22Rv1 (cell line): ENCODE measurements at regions not wholly inside any gene's neighbourhood (a gene's known extent, or its start where the extent isn't known, plus 50 kb on each side); places are given as distances from the start of the nearest gene placed in this dataset.

ENCODE experiments used
- ZFX ChIP-seq: fragments of 450-650 bp; IDR thresholded peaks from 2 replicates; pipeline ENCODE4 v1.6.1; 2017; ENCODE audit warnings: antibody characterized with exemption, borderline replicate concordance
- TF ChIP-seq, protein P1 (sequence below): fragments of 450-650 bp; IDR thresholded peaks from 2 replicates; pipeline ENCODE4 v1.5.1; 2017; ENCODE audit warnings: mild to moderate bottlenecking

DNA sequence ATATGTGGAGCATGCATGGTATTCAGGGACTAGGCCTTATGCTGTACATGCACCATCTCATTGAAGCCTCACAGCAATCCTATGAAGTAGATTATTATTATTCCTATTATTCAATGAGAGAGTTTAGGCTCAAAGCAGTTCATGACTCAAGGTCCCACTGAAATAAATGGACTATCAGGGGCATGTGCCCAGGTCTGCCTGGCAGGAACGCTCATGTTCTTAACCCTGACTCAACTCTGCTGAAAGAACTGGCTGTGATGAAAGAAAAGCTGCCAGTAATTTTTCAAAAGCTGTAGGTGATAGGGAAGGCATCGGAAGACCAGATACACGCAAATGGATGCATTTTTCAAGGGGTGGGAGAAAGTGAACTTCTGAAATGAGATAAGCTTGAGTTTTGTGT, 243.4 kb downstream of the PTTG2 start:
- TF ChIP-seq, protein P1, sequence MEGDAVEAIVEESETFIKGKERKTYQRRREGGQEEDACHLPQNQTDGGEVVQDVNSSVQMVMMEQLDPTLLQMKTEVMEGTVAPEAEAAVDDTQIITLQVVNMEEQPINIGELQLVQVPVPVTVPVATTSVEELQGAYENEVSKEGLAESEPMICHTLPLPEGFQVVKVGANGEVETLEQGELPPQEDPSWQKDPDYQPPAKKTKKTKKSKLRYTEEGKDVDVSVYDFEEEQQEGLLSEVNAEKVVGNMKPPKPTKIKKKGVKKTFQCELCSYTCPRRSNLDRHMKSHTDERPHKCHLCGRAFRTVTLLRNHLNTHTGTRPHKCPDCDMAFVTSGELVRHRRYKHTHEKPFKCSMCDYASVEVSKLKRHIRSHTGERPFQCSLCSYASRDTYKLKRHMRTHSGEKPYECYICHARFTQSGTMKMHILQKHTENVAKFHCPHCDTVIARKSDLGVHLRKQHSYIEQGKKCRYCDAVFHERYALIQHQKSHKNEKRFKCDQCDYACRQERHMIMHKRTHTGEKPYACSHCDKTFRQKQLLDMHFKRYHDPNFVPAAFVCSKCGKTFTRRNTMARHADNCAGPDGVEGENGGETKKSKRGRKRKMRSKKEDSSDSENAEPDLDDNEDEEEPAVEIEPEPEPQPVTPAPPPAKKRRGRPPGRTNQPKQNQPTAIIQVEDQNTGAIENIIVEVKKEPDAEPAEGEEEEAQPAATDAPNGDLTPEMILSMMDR: no peak
- no peak for TF ChIP-seq ZFX
